Gastroesophageal sphincter (tissue), 3 donors: ENCODE measurements at regions not wholly inside any gene's neighbourhood (a gene's known extent, or its start where the extent isn't known, plus 50 kb on each side); places are given as distances from the start of the nearest gene placed in this dataset.

Experiments used
- POLR2A ChIP-seq, 2 donors: fragments of 450-650 bp; IDR thresholded peaks; one replicate each; pipeline ENCODE4 v1.6.1; 2017; ENCODE audit warnings: antibody characterized with exemption in 2 of 2, mild to moderate bottlenecking in 2 of 2, moderate library complexity in 1 of 2
- TF ChIP-seq, protein P1 (sequence below), 4 experiments: fragments of 200-600 bp in 2 of 4; fragments of 450-650 bp in 2 of 4; sonication (generic) in 1 of 4; IDR thresholded peaks; one replicate each; pipeline ENCODE4 v1.5.1; 2017 to 2019; ENCODE audit warnings: antibody characterized with exemption in 4 of 4, mild to moderate bottlenecking in 2 of 4, moderate library complexity in 2 of 4

GRCh38 chr16:35447010-35447558 is 1987.7 kb downstream of the TP53TG3F start:
- TF ChIP-seq, protein P1, sequence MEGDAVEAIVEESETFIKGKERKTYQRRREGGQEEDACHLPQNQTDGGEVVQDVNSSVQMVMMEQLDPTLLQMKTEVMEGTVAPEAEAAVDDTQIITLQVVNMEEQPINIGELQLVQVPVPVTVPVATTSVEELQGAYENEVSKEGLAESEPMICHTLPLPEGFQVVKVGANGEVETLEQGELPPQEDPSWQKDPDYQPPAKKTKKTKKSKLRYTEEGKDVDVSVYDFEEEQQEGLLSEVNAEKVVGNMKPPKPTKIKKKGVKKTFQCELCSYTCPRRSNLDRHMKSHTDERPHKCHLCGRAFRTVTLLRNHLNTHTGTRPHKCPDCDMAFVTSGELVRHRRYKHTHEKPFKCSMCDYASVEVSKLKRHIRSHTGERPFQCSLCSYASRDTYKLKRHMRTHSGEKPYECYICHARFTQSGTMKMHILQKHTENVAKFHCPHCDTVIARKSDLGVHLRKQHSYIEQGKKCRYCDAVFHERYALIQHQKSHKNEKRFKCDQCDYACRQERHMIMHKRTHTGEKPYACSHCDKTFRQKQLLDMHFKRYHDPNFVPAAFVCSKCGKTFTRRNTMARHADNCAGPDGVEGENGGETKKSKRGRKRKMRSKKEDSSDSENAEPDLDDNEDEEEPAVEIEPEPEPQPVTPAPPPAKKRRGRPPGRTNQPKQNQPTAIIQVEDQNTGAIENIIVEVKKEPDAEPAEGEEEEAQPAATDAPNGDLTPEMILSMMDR (IDR thresholded peaks at IDR 0.05): no peak
- TF ChIP-seq POLR2A (IDR thresholded peaks at IDR 0.05): no peak
